PC-3 (cell line): ENCODE measurements at regions not wholly inside any gene's neighbourhood (a gene's known extent, or its start where the extent isn't known, plus 50 kb on each side); places are given as distances from the start of the nearest gene placed in this dataset.

Experiments used
- CTCF ChIP-seq: fragments of 300-600 bp; sonication (generic); conservative IDR thresholded peaks from 2 replicates; pipeline ENCODE4 v1.5.1; 2017; ENCODE audit warnings: antibody characterized with exemption, low read depth, mild to moderate bottlenecking, low read length
- EZH2 ChIP-seq: fragments of 300-600 bp; sonication (generic); IDR thresholded peaks from one replicate; pipeline ENCODE4 v1.6.1; 2017; ENCODE audit warnings: antibody characterized with exemption, mild to moderate bottlenecking, low read length; ENCODE audit not compliant: unreplicated experiment

- TF ChIP-seq CTCF (no peak), EZH2 (no peak)
Observed at GRCh38 chr2:16218161-16218560, 277.8 kb downstream of the MYCN start.
